CD4-positive, alpha-beta T cell (primary cell): ENCODE measurements at regions not wholly inside any gene's neighbourhood (a gene's known extent, or its start where the extent isn't known, plus 50 kb on each side); places are given as distances from the start of the nearest gene placed in this dataset.

ENCODE experiments used
- ATAC-seq: fragments of 200-7000 bp; cut with Tn5 transposase; one replicate; pipeline ENCODE4 v1.10.0; 2022; ENCODE audit warnings: mild to moderate bottlenecking; ENCODE audit not compliant: poor library complexity
- CTCF ChIA-PET: fragments of 350-600 bp; sonication (Branson Sonifier 250); formaldehyde crosslinking; loops from one replicate; lab custom pipeline; 2021; ENCODE audit warnings: antibody characterized with exemption, inconsistent platforms; lab: Charles Lee
- POLR2A ChIA-PET: fragments of 350-600 bp; sonication (Branson Sonifier 250); formaldehyde crosslinking; loops from one replicate; lab custom pipeline; 2021; ENCODE audit warnings: antibody characterized with exemption, inconsistent platforms; lab: Charles Lee
- DNase-seq, 14 experiments: peaks; one replicate each; pipeline ENCODE4 v3.0.0-alpha.2; 2013 to 2020; ENCODE audit warnings: mixed read lengths in 2 of 14
- H3K27ac ChIP-seq, 2 donors: one replicate each; pipeline versions ENCODE4 v1.5.1 to v1.7.0; 2013; ENCODE audit warnings: low read length in 2 of 2, low read depth in 1 of 2, mild to moderate bottlenecking in 1 of 2
- H3K27me3 ChIP-seq, 2 experiments: 1 replicate in 1 of 2; 2 replicates in 1 of 2; pipeline versions ENCODE4 v1.6.1 to v1.7.0; 2013; ENCODE audit warnings: low read length in 2 of 2, control low read depth in 1 of 2, mild to moderate bottlenecking in 1 of 2, moderate library complexity in 1 of 2; ENCODE audit not compliant: insufficient read depth in 2 of 2, control insufficient read depth in 1 of 2
- H3K36me3 ChIP-seq: one replicate; pipeline ENCODE4 v1.6.1; 2013; ENCODE audit warnings: low read length, control low read depth; ENCODE audit not compliant: insufficient read depth
- H3K4me1 ChIP-seq: one replicate; pipeline ENCODE4 v1.6.1; 2013; ENCODE audit warnings: low read length, control low read depth; ENCODE audit not compliant: insufficient read depth
- H3K4me3 ChIP-seq: one replicate; pipeline ENCODE4 v1.5.1; 2013; ENCODE audit warnings: mild to moderate bottlenecking, low read length, moderate library complexity
- H3K9me3 ChIP-seq, 2 experiments: 1 replicate in 1 of 2; 2 replicates in 1 of 2; pipeline versions ENCODE4 v1.6.1 to v1.7.0; 2013; ENCODE audit warnings: low read length in 2 of 2, mild to moderate bottlenecking in 2 of 2, control low read depth in 1 of 2, moderate library complexity in 1 of 2; ENCODE audit not compliant: control insufficient read depth in 1 of 2, insufficient read depth in 1 of 2
- H3K27ac Mint-ChIP-seq: one replicate; pipeline ENCODE4 v1.8.0; 2020; ENCODE audit warnings: mixed read lengths
- H3K27me3 Mint-ChIP-seq: one replicate; pipeline ENCODE4 v1.8.0; 2021; ENCODE audit warnings: mixed read lengths
- H3K36me3 Mint-ChIP-seq: one replicate; pipeline ENCODE4 v1.8.0; 2021; ENCODE audit warnings: low read depth, mixed read lengths
- H3K4me1 Mint-ChIP-seq: one replicate; pipeline ENCODE4 v1.8.0; 2021; ENCODE audit warnings: low read depth, mixed read lengths
- H3K4me3 Mint-ChIP-seq: one replicate; pipeline ENCODE4 v1.8.0; 2020; ENCODE audit warnings: mild to moderate bottlenecking, mixed read lengths
- H3K9me3 Mint-ChIP-seq: one replicate; pipeline ENCODE4 v1.8.0; 2020; ENCODE audit warnings: mixed read lengths
- CTCF ChIP-seq: fragments of 200-600 bp; IDR thresholded peaks from one replicate; pipeline ENCODE4 v1.8.0; 2022; ENCODE audit warnings: antibody characterized with exemption, mild to moderate bottlenecking
- intact Hi-C, 2 experiments: fragments of 100-400 bp; cut with DNase I in 1 of 2; cut with micrococcal nuclease in 1 of 2; formaldehyde crosslinking; loops; one replicate each; pipeline versions ENCODE4 v1.15.1 to v1.9.0; 2023 to 2025; cut with DNase I, micrococcal nuclease

DNA sequence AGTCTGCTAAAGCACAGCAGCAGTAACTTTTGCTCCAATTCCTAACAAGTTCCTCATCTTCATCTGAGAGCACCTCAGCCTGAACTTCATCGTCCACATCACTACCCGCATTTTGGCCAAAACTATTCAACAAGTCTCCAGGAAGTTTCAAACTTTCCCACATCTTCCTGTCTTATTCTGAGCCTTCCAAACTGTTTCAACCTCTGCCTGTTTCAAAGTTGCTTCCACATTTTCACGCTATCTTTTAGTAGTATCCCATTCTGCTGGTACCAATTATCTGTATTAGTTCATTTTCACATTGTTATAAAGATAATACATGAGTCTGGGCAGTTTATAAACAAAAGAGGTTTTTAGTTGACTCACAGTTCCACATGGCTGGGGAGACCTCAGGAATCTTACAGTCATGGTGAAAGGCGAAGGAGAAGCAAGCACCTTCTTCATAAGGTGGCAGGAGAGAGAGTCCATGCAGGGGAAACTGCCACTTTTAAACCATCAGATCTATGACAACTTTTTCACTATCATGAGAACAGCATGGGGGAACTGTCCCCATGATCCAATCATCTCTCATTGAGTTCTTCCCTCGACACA is 99.4 kb upstream of the GRIK2 start:
- intact Hi-C loops: no loop called here
- CTCF ChIA-PET: no interaction called here
- Histone ChIP-seq H3K9me3 (peaks cover 0 to 5% of the 10 kb centered on the region in 2 experiments), H3K4me1 (no peaks in the 10 kb centered on the region), H3K4me3 (no peak overlapping the region), H3K36me3 (no peaks in the 10 kb centered on the region), H3K27me3 (no peaks in the 10 kb centered on the region), H3K27ac (no peak overlapping the region)
- no peaks in the 10 kb centered on the region for H3K36me3 Mint-ChIP-seq
- H3K27ac Mint-ChIP-seq: no peak overlapping the region
- DNase-seq (no peak), ATAC-seq (no peak)
- POLR2A ChIA-PET: no interaction called here
- H3K9me3 Mint-ChIP-seq: peaks cover 7% of the 10 kb centered on the region
- H3K4me1 Mint-ChIP-seq: no peaks in the 10 kb centered on the region
- TF ChIP-seq CTCF: no peak
- no peak overlapping the region for H3K4me3 Mint-ChIP-seq
- no peaks in the 10 kb centered on the region for H3K27me3 Mint-ChIP-seq

- intact Hi-C loops: no loop called here
- Mint-ChIP-seq H3K4me1 (no peaks in the 10 kb centered on the region), H3K9me3 (peaks cover 7% of the 10 kb centered on the region), H3K36me3 (no peaks in the 10 kb centered on the region), H3K27ac (no peak overlapping the region), H3K27me3 (no peaks in the 10 kb centered on the region), H3K4me3 (no peak overlapping the region)
- no peaks in the 10 kb centered on the region for H3K4me1 ChIP-seq
- DNase-seq (no peak), ATAC-seq (no peak)
- ChIA-PET CTCF (no interaction called here), POLR2A (no interaction called here)
- no peaks in the 10 kb centered on the region for H3K27me3 ChIP-seq
- H3K27ac ChIP-seq: no peak overlapping the region
- no peaks in the 10 kb centered on the region for H3K36me3 ChIP-seq
- peaks cover 0 to 5% of the 10 kb centered on the region in 2 experiments for H3K9me3 ChIP-seq
- H3K4me3 ChIP-seq: no peak overlapping the region
- no peak for TF ChIP-seq CTCF
Observed at GRCh38 chr6:101294676-101295075, 98.8 kb upstream of the GRIK2 start.

DNA sequence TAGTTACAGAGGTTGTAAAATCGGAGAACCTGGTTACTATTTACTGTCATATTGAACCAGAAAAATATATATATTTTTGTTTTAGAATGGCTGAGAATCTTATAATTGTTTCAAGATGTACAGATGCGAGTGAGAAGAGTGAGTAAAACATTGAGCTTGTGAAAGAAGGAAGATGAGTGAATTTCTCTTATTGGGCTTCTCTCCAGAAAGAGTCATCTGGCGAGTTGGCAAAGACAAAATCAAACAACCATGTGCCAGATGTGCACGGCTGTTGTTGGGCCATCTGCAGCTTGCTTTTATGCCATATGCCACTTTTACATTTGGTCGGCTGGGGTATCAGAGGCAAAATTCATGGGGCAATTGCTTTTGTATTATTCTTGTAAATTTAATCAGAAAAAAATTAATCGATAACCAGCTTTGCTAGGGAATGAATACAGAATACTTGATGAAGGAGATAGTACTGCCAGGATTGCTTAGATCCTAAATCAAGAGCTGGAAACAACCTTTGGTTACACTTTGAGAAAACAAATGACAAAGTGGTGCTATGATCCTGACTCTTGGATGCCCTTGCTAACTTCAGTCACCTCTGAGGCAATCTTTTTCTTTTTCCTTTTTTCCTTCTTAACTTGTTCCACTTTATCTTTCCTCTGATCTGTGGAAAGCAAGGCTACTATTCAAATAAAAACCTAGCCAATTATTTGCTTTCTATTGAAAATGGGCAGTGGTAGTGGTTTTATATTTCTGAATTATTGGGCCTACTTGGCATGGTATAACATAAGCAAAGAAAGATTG is 97.1 kb upstream of the GRIK2 start:
- Histone ChIP-seq H3K27me3 (no peaks in the 10 kb centered on the region), H3K27ac (no peak overlapping the region), H3K4me1 (no peaks in the 10 kb centered on the region), H3K4me3 (no peak overlapping the region), H3K9me3 (peaks cover 0 to 5% of the 10 kb centered on the region in 2 experiments), H3K36me3 (no peaks in the 10 kb centered on the region)
- no peak for ATAC-seq
- H3K4me1 Mint-ChIP-seq: no peaks in the 10 kb centered on the region
- ChIA-PET POLR2A (no interaction called here), CTCF (no interaction called here)
- no peak for TF ChIP-seq CTCF
- peaks cover 11% of the 10 kb centered on the region for H3K9me3 Mint-ChIP-seq
- no peak overlapping the region for H3K4me3 Mint-ChIP-seq
- intact Hi-C loops: no loop called here
- no peaks in the 10 kb centered on the region for H3K36me3 Mint-ChIP-seq
- DNase-seq: no peak
- H3K27ac Mint-ChIP-seq: no peak overlapping the region
- no peaks in the 10 kb centered on the region for H3K27me3 Mint-ChIP-seq
